ENCODE measurements at regions not wholly inside any gene's neighbourhood (a gene's known extent, or its start where the extent isn't known, plus 50 kb on each side); places are given as distances from the start of the nearest gene placed in this dataset.

DNA sequence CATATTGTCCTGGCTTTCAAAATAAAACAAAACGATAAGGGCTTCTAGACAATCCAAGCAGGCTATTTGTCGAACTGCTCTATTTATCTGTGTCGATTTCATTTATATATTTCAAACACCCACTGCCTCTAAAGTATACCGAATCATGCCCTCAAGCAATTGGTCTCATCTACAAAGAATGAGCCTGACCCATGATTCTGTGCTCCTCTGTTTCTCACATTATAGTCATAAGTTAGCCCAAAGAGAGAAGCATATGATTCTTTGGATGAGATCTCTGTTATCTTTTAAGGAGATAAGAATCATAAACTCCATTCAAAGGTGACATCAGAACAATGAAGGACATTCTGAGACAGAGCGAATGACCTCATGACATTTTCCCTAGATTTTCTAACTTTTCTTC is 191.1 kb downstream of the MAP2K6 start:
- DNase-seq = no peak

DNA sequence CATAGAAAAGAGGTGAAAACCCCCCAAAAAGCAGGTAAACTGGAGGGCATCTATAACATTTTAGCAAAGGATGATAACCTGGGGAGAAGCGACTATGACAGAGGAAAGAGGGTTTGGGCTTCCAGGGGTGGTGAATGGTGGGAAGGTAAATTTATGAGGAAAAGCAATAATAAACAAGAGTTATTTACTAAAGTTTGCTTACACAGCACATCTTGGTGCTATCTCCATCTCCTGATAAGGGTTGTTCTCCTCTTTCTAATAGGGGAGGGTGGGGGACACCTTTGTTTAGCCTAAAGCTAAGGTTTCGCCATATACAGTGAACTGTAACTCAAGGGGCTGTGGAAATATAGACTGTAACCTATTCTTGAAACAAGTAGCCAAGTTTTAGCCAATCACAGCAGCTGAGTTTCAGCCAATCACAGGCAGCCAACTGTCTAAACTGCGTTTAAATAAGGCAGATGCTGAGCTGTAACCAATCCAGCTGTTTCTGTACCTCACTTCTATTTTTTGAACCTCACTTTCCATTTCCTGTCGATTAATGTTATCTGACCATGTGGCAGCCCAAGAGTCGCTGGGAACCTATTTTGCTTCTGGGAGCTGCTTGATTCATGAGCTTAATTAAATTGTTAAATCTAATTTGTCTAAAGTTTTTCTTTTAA is 191.8 kb downstream of the MAP2K6 start:
- no peak for DNase-seq

DNA sequence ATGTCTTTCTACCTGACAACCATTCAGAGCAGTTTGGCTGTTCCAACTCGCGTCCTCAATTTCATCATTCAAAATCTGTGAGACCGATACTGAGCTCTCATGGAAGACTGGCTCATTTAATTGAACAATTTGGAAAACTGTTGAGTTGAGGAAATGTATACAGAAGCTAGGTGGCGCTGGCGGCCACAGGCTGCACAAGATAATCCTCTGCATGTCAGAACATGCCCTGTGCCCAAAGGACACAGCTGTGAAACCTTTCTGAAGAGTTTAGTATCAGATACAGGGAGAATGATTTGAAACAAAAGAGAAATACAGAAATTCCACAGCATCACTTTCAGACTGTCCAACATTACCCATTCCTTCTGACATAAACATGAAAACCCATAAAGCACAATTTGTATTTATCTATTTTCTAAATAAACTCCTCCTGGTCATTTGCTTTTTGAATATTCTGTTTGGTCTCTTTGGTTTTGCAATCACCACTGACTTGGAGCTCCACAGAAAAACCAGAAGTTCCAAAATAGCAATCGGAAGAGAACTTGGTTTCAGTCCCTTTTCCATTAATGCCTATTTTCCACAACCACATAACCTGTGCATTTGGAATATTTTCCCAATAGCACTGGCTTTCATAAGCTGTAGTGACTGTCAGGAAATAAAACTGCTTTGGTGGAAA is 192.8 kb downstream of the MAP2K6 start:
- peak; percentile 6 for DNase-seq

DNA sequence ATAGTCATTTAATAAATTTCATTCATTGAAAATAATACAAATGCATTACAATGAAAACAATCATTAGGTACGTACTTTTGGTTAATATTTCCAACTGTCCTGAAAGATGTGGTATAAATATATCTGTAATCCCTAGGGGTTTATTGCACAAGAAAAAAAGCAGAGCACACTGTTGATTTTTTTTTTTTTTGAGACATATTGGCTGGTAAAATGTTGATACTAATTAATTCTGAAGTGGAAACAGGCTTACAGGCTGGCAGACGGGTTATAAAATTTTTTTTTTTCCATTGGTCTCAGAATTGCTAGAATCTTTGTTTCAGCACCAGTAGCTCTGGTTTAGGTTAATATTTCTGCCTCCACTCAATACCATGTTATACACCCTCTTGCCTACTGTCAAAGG is 193.6 kb downstream of the MAP2K6 start:
- no peak for DNase-seq

DNA sequence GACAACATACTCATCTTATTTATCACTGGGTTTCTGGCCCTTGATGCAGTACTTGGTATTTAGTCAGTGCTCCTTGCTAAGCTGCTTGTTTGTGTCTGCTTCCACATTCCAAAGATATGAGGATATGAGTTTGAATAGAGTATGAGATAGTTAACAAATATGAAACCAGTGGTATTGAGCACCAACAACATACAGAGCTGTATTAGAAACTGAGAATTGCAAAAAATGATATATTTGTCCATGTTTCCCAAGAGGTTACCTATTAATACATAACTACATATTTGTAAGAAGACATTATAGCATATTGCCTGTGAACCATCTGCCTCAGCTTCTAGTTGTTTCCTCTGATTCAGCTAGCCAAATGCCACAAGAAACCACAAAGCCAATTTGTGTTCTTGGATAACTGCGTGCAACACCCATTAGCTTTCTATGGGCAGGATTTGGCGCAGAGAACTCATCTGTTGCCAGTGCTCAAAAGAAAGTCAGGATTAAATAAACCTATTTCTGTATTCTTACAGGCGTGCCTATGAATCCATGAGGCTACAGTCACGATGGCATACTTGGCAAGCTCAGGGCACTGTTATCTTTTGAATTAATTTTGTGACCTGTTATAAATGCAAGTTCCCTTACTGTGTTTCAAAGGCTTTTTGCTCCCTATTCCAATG is 194.4 kb downstream of the MAP2K6 start:
- no peak for DNase-seq

DNA sequence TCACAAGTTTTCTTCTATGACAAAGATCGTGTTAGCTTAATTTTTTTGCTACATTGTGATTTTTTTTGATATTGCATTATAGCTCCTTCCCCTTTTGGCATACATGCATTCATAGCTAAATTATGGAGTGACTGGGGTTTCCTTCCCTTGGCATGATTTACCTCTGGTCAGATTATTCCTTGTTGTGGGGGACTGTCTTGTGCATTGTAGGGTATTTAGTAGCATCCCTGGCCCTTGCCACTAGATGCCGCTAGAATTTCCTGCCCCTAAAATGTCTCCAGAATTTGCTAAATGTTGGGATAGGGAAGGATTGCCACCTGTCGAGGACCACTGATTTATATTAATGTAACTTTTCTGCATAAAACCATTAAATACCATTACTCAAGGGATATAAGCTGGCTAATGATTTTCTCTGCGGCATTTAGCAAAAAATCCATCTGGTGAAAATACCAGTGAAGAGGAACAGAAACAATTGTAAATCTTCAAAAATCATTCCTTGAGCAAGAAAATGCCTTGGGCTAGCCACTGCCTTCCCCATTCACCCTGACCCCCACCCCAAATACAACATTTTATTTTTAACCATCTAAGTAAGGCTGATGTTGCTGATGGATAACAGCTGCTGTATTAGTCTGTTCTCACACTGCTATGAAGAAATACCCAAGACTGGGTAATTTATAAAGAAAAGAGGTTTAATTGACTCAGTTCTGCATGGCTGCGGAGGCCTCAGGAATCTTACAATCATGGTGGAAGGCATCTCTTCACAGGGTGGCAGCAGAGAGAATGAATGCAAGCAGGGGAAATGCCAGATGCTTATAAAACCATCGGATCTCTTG is 195.2 kb downstream of the MAP2K6 start:
- no peak for DNase-seq

DNA sequence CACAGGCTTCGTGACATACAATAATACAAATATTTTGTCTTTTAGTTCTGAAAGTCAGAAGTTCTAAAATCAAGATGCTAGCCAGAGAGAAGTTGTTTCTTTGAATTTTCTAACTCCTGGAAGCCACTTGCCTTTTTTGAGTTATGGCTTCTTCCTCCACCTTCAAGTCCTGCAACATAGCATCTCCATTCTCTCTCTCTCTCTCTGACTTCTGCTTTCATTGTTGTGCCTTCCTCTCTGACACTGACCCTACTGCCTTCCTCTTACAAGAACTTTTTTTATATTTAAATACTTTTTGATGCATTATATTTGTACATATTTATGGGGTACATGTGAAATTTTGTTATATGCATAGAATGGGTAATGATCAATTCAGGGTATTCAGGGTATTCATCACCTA is 205.9 kb downstream of the MAP2K6 start:
- no peak for DNase-seq

DNA sequence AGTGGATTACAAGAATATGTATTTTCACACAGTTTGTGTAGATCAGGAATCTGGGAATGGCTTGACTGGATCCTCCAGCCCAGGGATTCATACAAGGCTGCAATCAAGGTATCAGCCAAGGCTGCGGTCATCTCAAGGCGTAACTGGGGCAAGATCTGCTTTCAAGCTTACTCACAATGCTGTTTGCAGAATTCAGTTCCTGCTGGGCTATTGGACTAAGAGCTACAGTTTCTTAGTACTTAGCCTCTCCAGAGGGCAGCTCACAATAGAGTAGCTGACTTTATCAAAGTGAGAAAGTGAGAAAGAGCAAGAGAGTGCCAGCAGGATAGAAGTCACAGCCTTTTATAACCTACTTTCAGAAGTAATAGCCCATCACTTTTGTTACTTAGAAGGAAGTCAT is 211.0 kb downstream of the MAP2K6 start:
- no peak for DNase-seq

DNA sequence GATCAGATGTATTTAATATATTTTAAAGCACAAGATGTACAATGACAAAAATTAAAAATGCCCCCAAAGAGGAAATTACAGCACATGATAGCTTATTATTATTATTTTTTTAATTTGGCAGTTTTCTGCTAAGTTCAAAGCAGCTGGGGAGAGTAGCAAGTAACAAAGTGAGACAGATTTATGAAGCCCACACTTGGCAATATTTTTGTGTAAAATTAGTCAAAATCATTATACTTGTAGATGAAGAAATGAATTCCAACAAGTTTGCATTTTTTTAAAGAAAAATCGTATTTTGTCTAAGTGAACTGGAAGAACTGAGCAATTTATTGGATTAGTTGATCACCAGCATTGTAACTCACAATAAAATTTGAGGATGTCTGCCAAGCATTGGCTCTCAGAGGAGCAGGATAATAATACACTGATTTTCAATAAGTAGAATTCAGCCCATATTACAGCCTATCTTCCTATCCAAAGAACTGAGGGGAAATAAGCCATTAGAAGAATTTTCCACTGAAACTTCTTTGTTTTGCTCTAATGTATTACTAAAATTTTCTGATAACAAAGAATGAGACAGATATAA is 215.6 kb downstream of the MAP2K6 start:
- no peak for DNase-seq

DNA sequence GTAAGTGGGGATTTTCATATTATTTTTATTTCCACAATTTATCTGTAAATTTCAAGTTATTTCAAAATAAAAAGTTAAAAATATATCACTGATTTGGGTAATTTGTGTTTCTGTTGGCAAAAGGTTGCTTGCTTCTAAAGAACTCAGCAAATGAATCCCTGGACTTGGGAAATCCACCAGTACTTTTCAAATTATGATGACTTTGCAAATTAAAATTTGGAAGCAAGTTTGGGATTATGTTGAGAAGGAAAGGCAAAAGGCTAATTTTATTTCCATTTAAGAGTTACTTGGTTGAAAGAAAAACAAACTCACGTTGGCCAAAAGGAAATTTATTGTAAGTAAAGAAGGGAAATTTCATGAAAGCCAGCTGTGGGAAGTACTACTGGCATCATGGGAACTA is 220.3 kb downstream of the MAP2K6 start:
- no peak for DNase-seq

DNA sequence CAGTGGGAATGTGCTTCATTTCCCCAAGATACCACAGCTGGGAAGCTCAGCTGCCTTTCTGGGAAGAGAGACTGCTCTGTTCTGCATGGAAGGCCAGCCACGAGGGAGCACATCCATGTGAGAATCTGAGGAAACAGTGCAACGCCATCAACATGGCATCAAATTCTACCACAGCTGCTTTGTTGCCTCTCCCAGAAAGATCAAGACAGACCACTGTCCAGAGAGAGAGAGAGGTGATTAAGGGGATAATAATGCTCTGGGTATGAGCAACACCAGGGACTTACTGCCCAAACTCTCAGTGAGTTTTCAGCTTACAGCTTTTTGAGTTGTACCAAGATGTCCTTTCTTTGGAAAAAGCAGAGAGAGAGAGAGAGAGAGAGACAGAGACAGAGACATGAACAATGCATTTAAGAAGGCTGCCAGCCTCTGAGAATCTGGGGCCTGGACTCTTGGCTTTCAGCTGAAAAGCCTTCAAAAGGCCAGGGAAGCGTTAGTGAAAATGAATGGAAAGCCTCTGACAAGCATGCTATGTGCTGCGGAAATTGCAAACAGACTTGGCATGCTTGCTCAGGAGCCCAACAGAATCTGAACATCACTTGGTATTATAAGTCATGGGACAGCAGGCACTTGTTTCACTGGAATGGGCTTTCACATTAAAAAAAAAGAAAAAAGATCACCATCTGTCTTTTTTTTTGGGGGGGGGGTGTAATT is 223.1 kb downstream of the MAP2K6 start:
- DNase-seq = no peak

DNA sequence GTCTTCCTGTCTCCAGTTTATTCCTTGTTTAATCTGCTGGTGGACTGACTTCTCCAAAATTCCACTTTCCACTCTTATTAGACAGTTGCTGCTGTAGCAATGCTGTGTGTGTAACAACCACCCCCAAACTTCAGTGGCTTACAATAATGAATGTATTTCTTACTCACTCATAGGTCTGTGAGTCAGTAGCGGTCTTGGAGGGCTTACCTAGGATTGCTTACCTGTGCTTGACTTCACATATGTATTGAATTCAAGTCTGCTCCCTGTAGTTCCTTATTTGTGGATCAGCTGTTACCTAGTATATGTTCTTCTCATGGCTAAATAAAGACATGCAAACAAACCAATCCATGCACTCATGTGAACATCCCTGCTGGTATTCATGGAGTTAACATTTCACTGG is 224.6 kb downstream of the MAP2K6 start:
- no peak for DNase-seq

DNA sequence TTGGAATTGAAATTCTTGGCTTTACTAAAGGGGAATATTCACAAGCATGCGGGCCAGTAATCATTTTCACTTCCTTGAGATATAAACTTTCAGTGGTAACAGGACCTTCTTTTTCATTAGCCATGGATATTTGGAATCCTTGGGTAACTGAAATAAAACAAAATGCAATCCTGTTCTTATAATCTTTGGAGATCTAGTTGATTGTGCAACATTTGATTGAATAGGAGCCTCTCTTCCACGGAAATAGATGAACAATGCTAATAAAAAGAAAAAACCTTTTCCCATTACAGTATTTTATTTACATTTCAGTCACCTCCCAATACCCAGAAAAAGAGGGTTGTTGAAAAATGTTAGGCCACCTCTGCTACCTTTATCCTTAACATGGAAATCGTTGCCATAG is 225.6 kb downstream of the MAP2K6 start:
- no peak for DNase-seq

DNA sequence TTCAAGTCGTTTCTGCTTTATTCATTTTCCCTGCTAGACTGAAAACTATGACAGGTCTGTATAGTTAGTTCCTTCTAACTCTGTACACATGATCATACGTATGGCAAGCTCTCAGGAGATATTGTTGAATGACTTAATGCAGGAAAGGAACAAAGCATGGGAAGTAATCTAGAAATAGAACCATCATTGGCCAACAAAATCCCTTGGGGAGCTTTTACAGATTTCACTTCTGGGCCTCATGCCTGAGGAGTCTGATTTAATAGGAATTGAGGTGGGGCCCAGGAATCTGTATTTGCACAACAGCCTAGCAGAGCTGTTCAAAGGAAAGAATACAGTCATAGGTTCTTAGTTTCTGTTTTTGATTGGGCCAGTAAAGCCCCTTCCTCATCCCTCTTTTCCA is 229.2 kb downstream of the MAP2K6 start:
- no peak for DNase-seq

DNA sequence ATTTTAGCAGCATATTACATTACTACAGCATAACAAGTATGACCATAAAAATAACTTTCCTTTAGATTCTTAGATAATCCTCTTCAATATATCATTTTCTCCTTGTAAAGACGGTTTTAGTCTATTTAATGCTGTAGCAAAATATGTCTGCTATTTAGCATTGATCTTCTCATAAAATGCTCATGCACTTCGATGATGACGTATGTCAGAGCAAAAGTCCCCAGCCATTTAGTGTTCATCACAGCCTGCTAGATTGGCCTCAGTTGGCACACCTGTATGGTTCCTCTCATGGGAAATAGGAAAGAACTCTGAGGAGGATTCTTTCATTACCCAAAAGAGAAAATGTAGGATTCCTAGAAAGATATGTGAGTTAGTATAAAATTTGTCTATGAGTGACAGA is 232.2 kb downstream of the MAP2K6 start:
- DNase-seq = no peak

DNA sequence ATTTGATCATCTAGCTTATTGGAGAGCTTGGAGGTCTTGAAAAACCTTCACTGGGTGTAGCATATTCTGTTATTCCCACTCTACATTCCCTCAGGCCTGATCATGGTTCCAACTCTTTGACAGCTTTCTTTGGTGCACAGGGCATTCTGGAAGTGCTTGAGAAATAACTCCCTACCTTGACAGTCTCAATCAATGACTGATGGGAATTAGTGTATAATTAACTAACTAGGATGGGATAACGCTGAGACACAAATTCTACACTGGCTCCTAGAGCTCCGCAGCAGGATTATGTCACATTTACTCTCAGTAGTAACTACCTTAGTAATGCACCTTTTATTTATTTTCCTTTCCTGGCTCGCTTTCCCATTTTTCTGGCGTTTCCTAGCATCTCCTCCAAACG is 236.4 kb downstream of the MAP2K6 start:
- no peak for DNase-seq

DNA sequence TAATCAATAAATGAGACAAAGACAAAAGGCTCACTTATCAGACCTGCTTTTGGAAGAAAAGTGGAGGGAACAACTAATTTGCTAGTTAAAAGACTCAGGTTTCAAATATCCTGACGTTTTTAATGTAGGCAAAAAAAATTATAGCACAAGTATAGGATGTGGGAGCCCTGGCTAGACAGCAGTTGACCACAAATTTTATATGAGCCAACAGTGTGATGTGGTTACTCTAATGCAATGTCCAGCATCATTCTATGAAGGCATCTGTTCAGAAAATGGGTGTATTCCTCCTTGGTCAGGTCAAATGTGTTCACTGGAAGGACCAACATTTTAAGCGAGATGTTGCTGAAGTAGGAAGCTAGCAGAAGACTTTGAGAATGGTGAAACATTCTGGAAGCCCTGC is 237.4 kb downstream of the MAP2K6 start:
- no peak for DNase-seq

DNA sequence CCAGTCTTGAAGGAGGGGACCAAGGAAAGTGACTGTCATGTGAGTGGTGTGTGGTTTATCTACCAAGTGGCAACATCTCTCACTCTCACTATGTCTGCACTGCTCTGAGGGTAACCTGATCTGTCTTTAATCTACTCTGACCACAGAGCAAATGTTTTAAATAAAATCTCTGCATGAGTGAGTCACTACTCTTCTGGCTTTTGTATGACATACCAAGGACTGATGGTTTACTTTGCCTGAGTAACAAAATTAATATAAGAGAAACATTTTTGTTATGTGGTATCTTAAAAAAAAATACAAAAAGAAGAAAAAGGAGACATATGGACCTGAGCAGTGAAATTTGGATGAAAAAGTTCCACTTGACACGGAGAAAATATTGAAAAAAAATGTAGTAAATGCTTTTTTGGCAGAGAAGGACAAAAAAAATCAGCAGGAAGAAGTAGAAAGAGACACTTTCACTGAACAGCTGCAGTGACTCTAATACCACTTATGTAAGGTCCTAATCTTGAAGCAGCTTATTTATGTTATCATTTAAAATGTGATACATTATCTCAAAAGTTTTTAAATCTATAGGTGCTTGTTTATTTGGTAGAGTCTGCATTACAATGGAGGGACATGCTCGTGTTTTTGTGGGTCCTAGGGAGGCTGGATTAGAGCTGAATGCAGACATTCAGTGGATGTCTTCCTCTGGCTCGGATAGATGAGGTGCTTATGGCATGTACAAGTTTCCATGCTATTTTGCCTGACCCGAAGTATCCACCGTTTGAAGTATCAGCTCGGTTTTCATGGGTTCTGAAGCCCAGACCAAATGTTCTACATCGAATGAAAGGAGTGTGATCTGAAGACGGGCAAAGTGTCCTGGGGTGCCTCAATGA is 240.7 kb downstream of the MAP2K6 start:
- no peak for DNase-seq

DNA sequence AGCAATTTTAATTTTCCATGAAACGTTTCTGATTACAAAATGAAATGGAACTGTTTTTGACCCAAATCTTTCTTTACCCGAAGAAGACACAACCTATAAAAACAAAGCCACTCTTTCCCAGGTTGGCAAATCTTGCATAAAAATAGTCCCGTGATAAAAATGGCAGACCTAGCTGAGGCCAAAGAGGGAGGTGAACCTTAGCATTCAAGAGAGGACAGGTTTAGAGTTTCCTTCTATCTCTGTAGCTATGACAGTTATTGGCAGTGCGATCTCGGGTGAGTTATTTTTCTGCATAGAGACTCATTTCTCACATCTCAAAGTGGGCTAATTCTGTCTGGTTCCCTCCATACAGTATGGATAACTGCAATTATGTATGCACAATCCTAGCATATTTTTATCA is 241.4 kb downstream of the MAP2K6 start:
- DNase-seq = no peak

DNA sequence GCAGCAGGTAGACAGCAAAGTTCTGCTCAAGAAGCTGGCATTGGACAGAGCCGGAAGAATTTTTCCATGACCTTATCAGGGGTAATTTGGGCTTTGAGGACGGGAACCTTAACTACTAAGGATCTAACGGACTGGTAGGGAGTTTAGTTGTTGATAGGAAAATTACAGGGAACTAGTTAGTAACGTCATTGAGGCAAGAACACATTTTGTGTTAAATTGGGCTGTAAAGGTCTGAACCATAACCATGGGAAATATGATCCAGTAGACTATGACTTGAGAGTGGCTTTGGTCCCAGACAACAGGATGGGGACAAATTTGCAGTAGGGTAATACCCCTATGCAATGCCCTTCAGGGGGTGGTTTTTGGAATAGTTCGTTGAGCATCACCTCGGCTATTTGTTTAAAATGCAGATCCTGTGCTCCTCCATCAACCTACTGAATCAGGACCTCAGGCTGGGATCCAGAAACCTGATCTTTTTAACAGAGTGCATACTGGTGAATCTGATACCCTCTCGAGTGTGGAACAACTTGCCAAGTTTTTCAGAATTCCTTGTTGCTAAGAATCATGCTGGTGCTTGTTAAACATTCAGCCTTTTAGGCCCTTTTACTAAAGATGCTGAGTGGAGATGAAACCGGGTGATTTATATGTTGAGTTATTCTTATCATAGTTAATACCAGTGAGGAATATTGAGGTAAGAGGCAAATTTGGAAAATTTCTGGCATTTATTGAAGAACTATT is 255.1 kb downstream of the MAP2K6 start:
- DNase-seq = no peak

DNA sequence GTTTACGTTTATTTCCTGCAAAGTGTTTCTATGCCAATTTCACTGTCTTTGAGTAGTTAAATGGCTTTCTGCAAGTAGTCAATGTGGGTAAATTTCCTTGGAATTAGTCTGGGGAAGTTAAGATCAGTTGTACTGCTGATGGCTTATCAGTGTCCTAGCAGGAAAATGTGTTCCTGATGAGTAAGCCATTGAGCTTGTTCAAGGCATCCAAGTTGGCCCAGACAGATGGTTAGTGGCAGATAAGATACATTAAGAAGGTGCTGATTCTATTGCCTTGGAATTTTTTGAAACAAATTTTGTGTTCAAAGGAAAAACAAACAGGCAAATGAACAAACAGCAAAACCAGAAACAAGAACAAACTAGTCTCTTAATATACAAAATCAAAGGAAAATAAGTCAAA is 258.4 kb downstream of the MAP2K6 start:
- no peak for DNase-seq
